Astrocyte (in vitro differentiated cells and primary cell): ENCODE measurements at regions not wholly inside any gene's neighbourhood (a gene's known extent, or its start where the extent isn't known, plus 50 kb on each side); places are given as distances from the start of the nearest gene placed in this dataset.
A peak's percentile ranks its signal among the peaks of the same experiment; 100 is the strongest.

Source experiments
- DNase-seq: peaks from one replicate; pipeline ENCODE4 v3.0.0-alpha.2; 2010; ENCODE audit warnings: low read depth
- FAIRE-seq: peaks from 2 replicates; lab custom pipeline; 2011; peaks lifted over from hg19 to GRCh38; lab: Jason Lieb, UNC
- H2AFZ ChIP-seq: 2 replicates; pipeline ENCODE4 v1.6.0; 2012; ENCODE audit warnings: low read depth, low read length, inconsistent platforms
- H3K27ac ChIP-seq: 2 replicates; pipeline ENCODE4 v1.5.1; 2011; ENCODE audit warnings: low read depth, low read length, inconsistent platforms
- H3K27me3 ChIP-seq: 2 replicates; pipeline ENCODE4 v1.6.0; 2011; ENCODE audit warnings: low read length, inconsistent platforms; ENCODE audit not compliant: insufficient read depth
- H3K36me3 ChIP-seq: 2 replicates; pipeline ENCODE4 v1.5.1; 2011; ENCODE audit warnings: low read length, inconsistent platforms; ENCODE audit not compliant: insufficient read depth
- H3K4me1 ChIP-seq: 2 replicates; pipeline ENCODE4 v1.5.1; 2011; ENCODE audit warnings: low read length, inconsistent platforms; ENCODE audit not compliant: insufficient read depth
- H3K4me2 ChIP-seq: 2 replicates; pipeline ENCODE4 v1.6.0; 2012; ENCODE audit warnings: low read length, inconsistent platforms
- H3K4me3 ChIP-seq: 2 replicates; pipeline ENCODE4 v1.5.1; 2011; ENCODE audit warnings: low read depth, mild to moderate bottlenecking, low read length, inconsistent platforms; ENCODE audit not compliant: insufficient read depth
- H3K79me2 ChIP-seq: 2 replicates; pipeline ENCODE4 v1.6.0; 2012; ENCODE audit warnings: mild to moderate bottlenecking, low read length, inconsistent platforms; ENCODE audit not compliant: insufficient read depth
- H3K9ac ChIP-seq: 2 replicates; pipeline ENCODE4 v1.6.0; 2012; ENCODE audit warnings: mild to moderate bottlenecking, low read length, inconsistent platforms
- H3K9me3 ChIP-seq: 2 replicates; pipeline ENCODE4 v1.5.1; 2012; ENCODE audit warnings: low read depth, mild to moderate bottlenecking, low read length, inconsistent platforms; ENCODE audit not compliant: insufficient read depth
- H4K20me1 ChIP-seq: 2 replicates; pipeline ENCODE4 v1.6.0; 2012; ENCODE audit warnings: low read length, inconsistent platforms; ENCODE audit not compliant: insufficient read depth
- H3K27ac Mint-ChIP-seq: one replicate; pipeline ENCODE4 v1.8.0; 2021; ENCODE audit warnings: mild to moderate bottlenecking, mixed read lengths; ENCODE audit not compliant: unreplicated experiment
- H3K27me3 Mint-ChIP-seq: one replicate; pipeline ENCODE4 v1.8.0; 2021; ENCODE audit warnings: low read depth, mixed read lengths; ENCODE audit not compliant: unreplicated experiment
- H3K36me3 Mint-ChIP-seq: one replicate; pipeline ENCODE4 v1.8.0; 2021; ENCODE audit warnings: low read depth, mixed read lengths; ENCODE audit not compliant: unreplicated experiment
- H3K4me1 Mint-ChIP-seq: one replicate; pipeline ENCODE4 v1.8.0; 2021; ENCODE audit warnings: low read depth, mixed read lengths; ENCODE audit not compliant: unreplicated experiment
- H3K4me3 Mint-ChIP-seq: one replicate; pipeline ENCODE4 v1.8.0; 2021; ENCODE audit warnings: mild to moderate bottlenecking, moderate library complexity, mixed read lengths; ENCODE audit not compliant: unreplicated experiment
- H3K9me3 Mint-ChIP-seq: one replicate; pipeline ENCODE4 v1.8.0; 2021; ENCODE audit warnings: mild to moderate bottlenecking, mixed read lengths; ENCODE audit not compliant: unreplicated experiment
- CTCF ChIP-seq: IDR thresholded peaks from 2 replicates; pipeline ENCODE4 v1.5.1; 2011; ENCODE audit warnings: low read depth, mild to moderate bottlenecking, inconsistent platforms, low read length, moderate library complexity; ENCODE audit not compliant: insufficient read depth
- EZH2 ChIP-seq: IDR thresholded peaks from 2 replicates; pipeline ENCODE4 v1.6.1; 2012; ENCODE audit warnings: mild to moderate bottlenecking, low read length, inconsistent platforms; ENCODE audit not compliant: insufficient read depth

GRCh38 chr1:103177108-103177775, 68.9 kb upstream of the COL11A1 start:
- H3K9me3 Mint-ChIP-seq: no peaks in the 10 kb centered on the region
- H3K4me1 ChIP-seq: no peaks in the 10 kb centered on the region
- no peak overlapping the region for H2AFZ ChIP-seq
- H3K4me3 ChIP-seq: no peak overlapping the region
- no peaks in the 10 kb centered on the region for H4K20me1 ChIP-seq
- H3K27ac ChIP-seq: no peak overlapping the region
- H3K27ac Mint-ChIP-seq: no peak overlapping the region
- no peak for FAIRE-seq
- H3K4me1 Mint-ChIP-seq: peaks cover 12% of the 10 kb centered on the region
- no peak overlapping the region for H3K9ac ChIP-seq
- H3K36me3 Mint-ChIP-seq: no peaks in the 10 kb centered on the region
- H3K36me3 ChIP-seq: no peaks in the 10 kb centered on the region
- H3K4me3 Mint-ChIP-seq: no peak overlapping the region
- H3K4me2 ChIP-seq: no peak overlapping the region
- no peaks in the 10 kb centered on the region for H3K79me2 ChIP-seq
- no peaks in the 10 kb centered on the region for H3K27me3 ChIP-seq
- H3K9me3 ChIP-seq: no peaks in the 10 kb centered on the region
- DNase-seq: no peak
- TF ChIP-seq EZH2: no peak
- H3K27me3 Mint-ChIP-seq: no peaks in the 10 kb centered on the region

- Histone ChIP-seq H3K27ac (no peak overlapping the region), H3K9ac (no peak overlapping the region), H2AFZ (peak overlapping the region; percentile 31), H3K4me3 (no peak overlapping the region), H3K4me1 (no peaks in the 10 kb centered on the region), H3K79me2 (no peaks in the 10 kb centered on the region), H3K36me3 (no peaks in the 10 kb centered on the region), H3K9me3 (no peaks in the 10 kb centered on the region), H3K27me3 (no peaks in the 10 kb centered on the region), H3K4me2 (no peak overlapping the region), H4K20me1 (no peaks in the 10 kb centered on the region)
- H3K9me3 Mint-ChIP-seq: peaks cover 4% of the 10 kb centered on the region
- TF ChIP-seq CTCF: no peak
- no peak for TF ChIP-seq EZH2
- H3K4me3 Mint-ChIP-seq: no peak overlapping the region
- H3K27ac Mint-ChIP-seq: no peak overlapping the region
- DNase-seq (no peak), FAIRE-seq (peak; percentile 13)
- no peaks in the 10 kb centered on the region for H3K27me3 Mint-ChIP-seq
- peaks cover 5% of the 10 kb centered on the region for H3K4me1 Mint-ChIP-seq
- H3K36me3 Mint-ChIP-seq: peaks cover under 1% of the 10 kb centered on the region
These were observed 62.8 kb upstream of the COL11A1 start for GRCh38 chr1:103171041-103171590.

GRCh38 chr1:103170609-103171008, 62.3 kb upstream of the COL11A1 start:
- H3K27me3 Mint-ChIP-seq: no peaks in the 10 kb centered on the region
- H3K4me2 ChIP-seq: no peak overlapping the region
- no peaks in the 10 kb centered on the region for H3K27me3 ChIP-seq
- no peak overlapping the region for H2AFZ ChIP-seq
- H3K4me1 Mint-ChIP-seq: peaks cover 5% of the 10 kb centered on the region
- H3K36me3 ChIP-seq: no peaks in the 10 kb centered on the region
- no peaks in the 10 kb centered on the region for H3K4me1 ChIP-seq
- H3K9ac ChIP-seq: no peak overlapping the region
- no peak overlapping the region for H3K27ac Mint-ChIP-seq
- peaks cover 7% of the 10 kb centered on the region for H3K9me3 Mint-ChIP-seq
- H4K20me1 ChIP-seq: no peaks in the 10 kb centered on the region
- H3K27ac ChIP-seq: no peak overlapping the region
- DNase-seq (no peak), FAIRE-seq (no peak)
- no peaks in the 10 kb centered on the region for H3K9me3 ChIP-seq
- H3K36me3 Mint-ChIP-seq: peaks cover 4% of the 10 kb centered on the region
- H3K4me3 ChIP-seq: no peak overlapping the region
- TF ChIP-seq EZH2 (no peak), CTCF (no peak)
- H3K4me3 Mint-ChIP-seq: no peak overlapping the region
- H3K79me2 ChIP-seq: no peaks in the 10 kb centered on the region
